ENCODE measurements at regions not wholly inside any gene's neighbourhood (a gene's known extent, or its start where the extent isn't known, plus 50 kb on each side); places are given as distances from the start of the nearest gene placed in this dataset.
"Not testable (repeated sequence)": the region's sequence is repeated elsewhere in the genome, so short reads cannot be mapped to it uniquely, and the experiment has no call there.

DNA sequence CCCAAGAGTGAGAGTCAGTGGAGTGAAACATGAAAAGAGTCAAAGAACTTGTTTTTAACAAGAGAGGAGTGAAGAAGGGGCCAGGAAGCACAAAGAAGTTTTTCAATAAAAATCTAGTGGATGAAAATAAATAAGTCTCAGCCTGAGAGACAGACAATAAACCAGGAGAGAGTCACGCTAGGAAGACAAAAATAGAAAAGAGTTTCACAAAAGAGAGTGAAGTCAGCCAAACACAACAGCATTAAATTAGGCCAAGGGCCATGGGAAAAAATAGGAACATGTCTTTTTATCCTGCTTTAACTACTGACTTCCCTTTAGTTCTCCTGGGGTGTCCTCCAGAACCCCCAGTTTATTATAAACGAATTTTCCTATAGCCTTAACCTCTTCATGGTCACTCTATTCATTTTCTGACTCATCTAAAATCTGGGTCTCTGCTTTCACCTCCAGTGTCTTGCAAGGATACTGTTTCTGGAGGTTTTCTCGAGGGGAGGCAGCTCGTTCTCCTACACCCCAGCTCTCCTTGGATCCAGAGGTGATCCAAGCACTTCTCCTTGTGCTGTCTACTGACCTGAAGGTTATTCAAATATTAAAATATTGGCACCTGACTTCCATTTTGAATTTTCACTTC lies 571.5 kb upstream of the PPP2R3A start:
- no peak for DNase-seq (ENCODE audit: low read depth)

DNA sequence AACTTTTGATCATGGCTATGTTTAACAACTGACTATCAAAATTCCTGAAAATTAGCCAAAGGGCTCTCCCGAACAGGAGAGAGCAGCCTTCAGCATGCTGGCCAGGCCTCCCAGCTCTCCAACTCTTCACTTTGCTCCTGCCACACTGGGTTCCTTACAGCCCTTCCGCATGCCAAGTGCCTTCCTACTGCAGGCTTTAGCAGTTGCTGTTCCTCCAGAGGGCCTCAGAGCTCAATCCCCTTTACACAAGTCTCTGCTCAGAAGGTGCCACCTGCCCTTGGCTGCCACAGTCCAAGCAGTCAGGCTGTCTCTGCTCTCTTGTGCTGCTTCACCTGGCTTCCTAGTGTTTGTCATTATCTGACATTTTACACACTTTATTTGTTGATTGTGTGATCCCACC lies 553.1 kb upstream of the PPP2R3A start:
- DNase-seq (ENCODE audit: low read depth), result no peak

DNA sequence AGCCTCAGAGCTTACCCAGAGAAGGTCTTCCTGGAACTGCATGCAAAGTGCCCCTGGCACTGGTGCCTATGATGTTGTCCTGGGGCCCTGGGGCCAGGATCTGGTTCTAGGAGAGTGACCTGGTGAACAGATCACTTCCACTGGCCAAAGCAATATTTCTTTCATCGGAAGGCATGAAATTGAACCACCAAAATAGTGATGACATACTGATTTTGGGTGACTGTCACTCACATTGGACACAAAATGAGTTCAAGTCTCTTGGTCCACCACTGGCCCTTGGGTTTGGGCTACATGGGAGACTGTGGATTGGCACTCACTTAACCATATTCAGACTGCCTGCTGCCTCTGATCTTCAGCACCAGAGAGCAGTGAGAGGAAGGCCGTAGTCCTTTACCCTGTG lies 549.3 kb upstream of the PPP2R3A start:
- no peak for DNase-seq (ENCODE audit: low read depth)

DNA sequence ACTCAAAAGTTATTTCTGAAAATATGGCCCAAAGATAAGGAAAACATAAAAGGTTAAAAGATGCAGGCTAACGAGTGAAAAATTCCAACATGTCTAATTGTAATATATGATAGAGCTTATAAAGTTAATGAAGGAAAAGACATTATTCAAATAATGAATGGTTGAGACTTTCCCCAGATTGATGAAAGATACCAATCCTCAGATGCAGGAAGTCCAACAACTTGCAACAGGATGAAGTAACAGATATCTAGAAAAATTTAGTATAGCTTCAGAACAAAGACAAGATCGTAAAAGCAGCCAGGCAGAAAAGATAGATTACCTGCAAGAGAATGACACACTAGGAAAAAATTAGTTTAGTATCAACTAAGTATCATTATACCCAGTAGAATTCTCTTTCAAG lies 546.4 kb upstream of the PPP2R3A start:
- no peak for DNase-seq (ENCODE audit: low read depth)

DNA sequence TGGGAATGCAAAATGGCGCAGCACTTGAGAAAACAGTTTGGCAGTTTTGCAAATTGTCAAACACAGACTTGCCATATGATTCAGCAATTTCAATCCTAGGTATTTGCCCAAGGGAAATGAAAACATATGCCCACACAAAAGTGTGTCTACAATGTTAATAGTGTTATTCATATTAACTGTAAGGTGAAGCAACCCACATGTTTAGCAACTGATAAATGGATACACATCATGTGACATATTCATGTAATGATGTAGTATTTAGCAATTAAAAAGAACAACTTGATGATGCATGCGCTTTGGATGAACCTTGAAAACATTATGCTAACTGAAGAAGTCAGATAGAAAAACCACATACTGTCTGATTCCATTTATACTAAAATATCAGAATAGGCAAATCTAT lies 539.0 kb upstream of the PPP2R3A start:
- no peak for DNase-seq (ENCODE audit: low read depth)

DNA sequence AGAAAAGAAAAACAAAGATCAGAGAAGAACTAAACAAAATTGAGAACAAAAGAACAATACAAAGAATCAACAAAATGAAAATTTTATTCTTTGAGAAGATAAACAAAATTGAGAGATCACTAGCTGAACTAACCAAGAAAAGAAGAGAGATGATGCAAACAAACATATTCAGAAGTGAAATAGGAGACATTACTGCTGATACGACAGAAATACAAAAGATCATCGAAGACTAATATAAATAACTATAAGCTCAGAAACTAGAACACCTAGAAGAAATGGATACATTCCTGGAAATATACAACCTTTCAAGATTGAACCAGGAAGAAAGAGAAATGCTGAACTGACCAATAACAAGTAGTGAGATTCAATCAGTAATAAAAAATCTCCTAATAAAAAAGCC lies 533.1 kb upstream of the PPP2R3A start:
- no peak for DNase-seq (ENCODE audit: low read depth)

DNA sequence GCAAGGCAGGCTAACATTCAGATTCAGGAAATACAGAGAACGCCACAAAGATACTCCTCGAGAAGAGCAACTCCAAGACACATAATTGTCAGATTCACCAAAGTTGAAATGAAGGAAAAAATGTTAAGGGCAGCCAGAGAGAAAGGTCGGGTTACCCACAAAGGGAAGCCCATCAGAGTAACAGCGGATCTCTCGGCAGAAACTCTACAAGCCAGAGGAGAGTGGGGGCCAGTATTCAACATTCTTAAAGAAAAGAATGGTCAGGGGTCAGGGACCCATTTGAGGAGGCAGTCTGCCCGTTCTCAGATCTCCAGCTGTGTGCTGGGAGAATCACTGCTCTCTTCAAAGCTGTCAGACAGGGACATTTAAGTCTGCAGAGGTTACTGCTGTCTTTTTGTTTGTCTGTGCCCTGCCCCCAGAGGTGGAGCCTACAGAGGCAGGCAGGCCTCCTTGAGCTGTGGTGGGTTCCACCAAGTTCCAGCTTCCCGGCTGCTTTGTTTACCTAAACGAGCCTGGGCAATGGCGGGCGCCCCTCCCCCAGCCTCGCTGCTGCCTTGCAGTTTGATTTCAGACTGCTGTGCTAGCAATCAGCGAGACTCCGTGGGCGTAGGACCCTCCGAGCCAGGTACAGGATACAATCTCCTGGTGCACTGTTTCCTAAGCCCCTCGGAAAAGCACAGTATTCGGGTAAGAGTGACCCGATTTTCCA lies 526.5 kb upstream of the PPP2R3A start:
- not testable (repeated sequence) for DNase-seq (ENCODE audit: low read depth)

DNA sequence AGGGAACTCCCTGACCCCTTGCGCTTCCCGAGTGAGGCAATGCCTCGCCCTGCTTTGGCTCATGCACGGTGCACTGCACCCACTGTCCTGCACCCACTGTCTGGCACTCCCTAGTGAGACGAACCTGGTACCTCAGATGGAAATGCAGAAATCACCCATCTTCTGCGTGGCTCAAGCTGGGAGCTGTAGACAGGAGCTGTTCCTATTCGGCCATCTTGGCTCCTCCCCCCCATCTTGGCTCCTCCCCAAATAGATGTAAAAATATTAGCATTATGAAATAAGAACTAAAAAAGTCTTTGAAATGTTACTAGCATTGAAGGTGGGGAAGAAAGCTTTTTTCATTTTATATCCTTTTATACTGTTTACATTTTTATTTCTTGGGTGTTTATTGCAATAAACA lies 525.9 kb upstream of the PPP2R3A start:
- DNase-seq (ENCODE audit: low read depth), result not testable (repeated sequence)

DNA sequence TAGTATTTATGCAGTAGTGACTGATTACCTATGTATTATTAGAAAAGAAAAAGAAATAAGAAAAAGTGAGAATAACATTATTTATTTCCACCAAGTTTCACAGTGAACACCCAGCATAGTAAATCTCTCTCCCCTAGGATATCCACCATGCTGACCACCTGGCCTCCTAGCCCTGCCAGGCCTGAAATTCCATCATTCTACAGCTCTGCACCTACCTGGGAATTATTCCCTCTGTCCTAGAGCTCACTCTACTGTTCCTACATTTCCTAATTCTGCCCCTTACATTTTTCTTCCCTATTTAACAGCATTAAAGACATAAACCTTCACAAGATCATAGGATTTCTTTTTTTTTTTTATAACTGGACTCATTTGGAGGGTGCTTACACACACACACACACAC lies 525.3 kb upstream of the PPP2R3A start:
- DNase-seq (ENCODE audit: low read depth), result no peak

DNA sequence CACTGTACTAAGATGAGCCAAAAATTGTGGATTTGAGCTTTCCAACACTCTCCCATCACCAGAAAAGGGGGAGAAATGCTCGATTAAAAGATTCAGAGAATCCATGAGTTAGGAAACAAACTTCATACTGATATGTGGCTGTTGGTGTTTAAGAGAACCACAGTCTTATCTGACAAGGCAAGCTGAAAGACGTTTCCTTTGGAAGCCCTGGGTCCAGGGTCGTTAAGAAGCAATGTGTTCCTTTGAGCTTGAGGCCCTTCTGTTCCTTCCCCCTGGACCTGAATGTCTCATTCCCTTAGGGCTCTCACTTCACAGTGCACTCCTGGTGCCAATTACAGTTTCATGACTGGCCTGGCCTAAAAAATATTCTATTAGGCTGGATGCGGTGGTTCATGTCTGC lies 524.8 kb upstream of the PPP2R3A start:
- no peak for DNase-seq (ENCODE audit: low read depth)

DNA sequence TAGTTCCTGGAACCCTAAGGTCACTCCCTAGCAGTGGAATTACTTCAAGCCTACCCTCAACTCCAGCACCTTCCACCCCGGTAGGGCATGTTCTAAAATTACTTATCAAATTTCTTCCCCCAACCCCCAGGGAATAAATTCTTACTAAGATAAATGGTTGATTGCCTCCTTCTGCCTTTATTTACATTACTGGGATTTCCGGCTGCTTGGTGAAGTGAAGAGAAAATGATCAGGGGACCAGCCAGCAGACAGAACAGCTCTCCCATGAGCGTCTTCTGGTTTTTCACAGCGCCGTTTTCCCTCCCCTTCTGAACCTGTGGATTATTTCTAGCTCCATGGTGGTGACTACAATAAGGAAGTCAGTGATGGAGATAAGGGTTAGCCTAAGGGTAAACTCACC lies 521.5 kb upstream of the PPP2R3A start:
- DNase-seq (ENCODE audit: low read depth), result no peak

DNA sequence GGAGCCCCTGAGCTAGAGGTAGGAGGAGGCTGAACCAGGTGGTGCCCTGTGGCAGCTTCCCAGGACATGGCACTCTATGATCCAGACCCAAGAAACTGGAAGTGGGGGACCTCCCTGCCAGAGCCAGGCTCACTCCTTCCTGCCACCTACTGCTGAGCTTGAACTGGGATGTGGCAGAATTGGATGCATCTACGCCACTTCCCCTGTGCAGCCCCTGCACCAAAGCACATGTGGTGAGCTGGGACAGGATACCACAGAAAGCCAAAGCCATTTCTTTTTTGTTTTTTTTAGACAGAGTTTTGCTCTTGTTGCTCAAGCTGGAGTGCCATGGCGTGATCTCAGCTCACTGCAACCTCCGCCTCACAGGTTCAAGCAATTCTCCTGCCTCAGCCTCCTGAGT lies 518.0 kb upstream of the PPP2R3A start:
- no peak for DNase-seq (ENCODE audit: low read depth)

DNA sequence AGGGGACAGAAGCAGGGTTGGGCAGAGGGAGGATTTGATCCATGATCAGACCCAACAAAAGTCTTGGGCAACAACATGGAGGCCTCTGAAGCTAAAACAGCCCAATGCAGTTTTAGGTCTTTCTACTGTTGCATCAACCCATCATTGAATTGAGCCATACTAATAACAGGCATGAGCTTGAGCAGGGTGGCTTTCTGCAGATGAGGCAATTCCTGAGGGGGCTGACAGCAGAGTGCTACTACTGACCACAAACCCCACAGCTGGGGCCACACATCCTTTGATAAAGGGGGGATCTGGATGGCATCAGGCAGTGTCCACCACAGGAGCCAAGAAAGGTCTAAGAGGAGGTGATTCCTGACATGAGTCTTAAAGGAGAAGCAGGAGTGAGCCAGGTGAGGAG lies 517.0 kb upstream of the PPP2R3A start:
- no peak for DNase-seq (ENCODE audit: low read depth)

DNA sequence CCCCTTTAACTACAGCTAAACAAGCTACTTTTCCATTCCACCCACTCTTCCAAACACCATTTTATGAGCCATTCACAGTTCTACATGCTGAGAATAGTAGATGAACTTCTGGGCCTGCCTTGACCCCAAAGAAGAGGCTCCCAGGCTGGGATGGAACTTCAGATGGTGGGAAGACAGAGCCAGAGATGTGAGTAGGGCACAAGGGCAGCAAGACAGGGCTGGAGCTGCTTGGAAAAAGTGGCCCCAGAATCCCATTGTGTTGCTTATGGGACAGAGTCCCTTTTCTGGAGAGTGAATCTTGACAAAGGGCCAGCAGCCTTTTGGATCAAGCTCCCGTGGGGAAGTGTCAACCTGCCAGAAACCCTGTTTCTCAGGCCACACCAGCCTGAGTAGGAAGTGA lies 516.5 kb upstream of the PPP2R3A start:
- no peak for DNase-seq (ENCODE audit: low read depth)

DNA sequence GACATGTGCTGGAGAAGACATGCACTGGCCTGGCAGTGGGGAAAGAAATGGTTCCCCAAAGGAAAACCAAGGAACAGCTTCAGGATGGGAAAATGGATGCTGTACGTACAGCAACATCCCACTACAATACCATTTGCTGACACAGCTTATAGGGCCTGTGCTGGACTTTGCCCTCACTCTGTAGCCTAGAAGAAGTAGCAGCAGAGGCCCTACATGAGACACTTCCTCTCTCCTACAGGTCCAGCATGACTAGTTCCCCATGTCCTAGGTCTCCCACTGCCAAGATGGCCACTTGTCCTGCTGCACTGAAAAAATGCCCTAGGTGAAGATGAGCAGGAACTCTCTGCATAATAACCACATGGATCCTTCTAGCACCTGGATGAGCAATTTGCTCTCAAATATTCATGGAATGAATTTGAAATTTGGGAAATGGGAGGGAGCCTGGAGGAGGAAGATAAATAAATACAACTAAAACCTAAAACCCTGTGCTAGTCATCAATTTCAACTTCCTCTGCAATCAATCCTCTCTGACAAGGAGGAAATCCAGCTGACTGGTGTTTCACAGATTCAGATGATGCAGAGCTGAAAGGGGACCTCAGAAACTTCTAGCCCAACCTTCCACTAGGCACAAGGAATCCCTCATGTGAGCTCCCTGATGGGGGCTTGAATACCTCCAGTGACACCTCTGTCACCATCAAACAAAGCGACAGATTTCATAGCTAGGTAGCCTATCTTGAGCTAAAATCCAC lies 514.3 kb upstream of the PPP2R3A start:
- no peak for DNase-seq (ENCODE audit: low read depth)

DNA sequence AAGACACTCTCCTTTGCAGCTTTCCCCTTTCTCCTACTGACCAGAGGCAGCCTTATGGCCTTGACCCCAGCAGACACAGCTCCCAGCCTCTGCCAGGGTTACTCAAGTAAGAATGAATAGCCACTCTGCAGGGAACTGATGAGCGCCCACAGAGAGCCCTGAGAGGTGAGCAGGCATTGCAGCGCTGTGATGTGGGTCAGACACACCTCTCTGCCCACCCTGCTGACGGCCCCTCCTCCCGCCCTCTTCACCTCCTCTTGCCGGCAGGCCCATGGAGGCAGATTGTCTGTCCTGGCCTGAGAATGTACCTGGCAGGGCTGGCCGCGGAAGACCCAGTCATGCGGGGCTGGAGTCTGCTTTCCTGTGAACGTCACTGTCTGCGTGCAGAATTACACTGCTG lies 512.6 kb upstream of the PPP2R3A start:
- no peak for DNase-seq (ENCODE audit: low read depth)

DNA sequence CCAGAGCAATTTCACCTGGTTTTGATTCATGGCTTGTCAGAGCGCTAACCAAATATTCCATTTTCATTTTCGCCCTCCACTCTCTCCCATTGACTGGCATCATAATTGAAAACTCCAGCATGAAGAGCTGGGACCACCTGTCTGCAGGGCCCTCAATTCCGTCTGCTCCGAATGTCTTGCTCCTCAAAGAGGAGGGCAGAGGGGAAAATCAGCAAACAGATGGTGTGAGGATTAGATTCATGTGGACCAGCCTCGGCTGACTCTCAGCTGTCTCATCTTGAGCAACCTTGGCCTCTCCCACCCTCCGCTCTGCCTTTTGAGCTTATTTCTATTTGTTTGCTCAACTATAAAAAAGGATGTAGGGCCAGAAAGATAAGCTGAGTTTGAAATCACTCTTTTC lies 512.2 kb upstream of the PPP2R3A start:
- no peak for DNase-seq (ENCODE audit: low read depth)

DNA sequence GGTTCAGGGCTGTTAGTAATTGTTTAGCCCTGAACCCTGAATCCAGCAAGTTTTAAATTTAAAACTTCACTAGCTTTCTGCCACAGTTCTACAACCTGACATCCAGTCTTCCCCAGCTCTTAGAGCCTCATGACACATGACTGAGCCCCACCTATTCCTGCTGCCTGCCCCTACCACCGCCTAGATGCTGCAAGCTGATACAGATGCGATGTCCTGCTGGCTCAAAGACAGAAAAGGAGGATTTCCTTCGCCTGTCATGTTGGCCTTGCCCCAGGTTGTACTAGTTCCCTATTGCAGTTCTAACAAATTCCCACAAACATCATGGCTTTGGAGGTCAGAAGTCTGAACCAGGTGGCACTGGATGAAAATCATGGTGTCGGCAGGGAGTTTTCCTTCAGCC lies 510.6 kb upstream of the PPP2R3A start:
- DNase-seq (ENCODE audit: low read depth), result no peak

DNA sequence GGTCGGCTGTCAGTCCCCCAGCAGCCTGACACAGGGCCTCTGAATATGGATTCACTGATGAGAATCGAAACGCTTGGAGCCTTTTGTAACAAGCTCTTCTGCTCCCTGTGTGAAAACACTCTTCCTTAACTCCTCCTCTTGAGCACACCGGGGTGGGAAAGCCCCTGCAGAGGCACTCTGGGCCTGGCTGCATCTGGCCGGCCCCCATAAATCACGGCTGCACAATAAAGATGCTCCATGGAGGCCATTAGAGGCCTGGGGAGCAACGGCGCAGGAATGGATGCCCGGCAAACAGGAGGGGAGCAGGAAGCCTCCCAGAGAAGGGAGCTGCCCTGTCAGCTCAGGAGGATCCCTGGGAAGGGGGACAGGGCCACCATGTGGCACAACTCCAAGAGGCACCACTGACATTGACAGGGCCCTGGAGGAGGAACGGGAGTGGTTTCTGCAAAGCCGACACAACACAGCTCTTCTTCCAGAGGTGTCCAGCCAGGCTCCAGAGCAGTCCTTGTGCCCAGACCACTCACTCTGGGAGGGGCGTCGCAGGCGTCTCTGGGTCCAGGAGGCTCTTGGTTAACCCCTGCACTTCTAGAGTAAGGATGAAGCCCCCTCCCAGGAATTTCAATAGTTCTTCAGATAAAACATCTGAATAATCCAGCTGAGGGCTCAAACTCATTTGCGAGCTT lies 509.3 kb upstream of the PPP2R3A start:
- DNase-seq (ENCODE audit: low read depth), result no peak

DNA sequence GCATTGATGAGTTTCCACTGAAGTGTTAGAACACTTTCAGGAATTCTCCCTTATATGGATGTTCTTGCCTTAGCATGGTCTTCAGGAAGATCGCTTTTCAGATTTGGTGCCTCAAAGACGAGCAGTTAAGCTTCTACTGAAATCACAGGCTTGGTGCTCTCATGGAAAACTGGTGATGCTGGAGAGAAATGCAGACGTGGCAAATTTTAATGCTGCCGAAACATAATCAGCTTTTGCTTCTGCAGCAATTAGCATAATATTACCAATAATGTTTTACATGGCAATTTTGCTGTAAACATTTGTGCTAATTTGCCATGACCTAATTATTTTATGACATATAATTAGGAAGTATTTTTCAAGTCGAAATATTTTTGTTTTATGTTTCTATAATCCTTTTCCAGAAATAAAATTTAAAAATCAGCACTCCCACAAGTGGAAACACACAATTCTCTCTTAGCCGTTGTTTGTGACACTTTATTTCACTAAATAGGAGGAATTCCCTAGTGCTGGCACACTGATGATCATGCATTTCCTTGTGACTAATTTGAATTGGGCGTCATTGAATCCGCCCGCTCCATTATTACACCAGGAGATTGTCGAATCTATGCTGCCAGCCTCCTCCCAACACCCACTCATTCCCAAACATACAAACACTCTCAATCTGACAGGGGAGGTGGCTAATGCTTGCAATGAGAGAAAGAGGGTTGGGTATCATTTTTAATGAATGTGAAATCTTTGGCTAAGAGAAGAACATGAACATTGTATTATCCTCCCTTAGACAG lies 506.8 kb upstream of the PPP2R3A start:
- no peak for DNase-seq (ENCODE audit: low read depth)

DNA sequence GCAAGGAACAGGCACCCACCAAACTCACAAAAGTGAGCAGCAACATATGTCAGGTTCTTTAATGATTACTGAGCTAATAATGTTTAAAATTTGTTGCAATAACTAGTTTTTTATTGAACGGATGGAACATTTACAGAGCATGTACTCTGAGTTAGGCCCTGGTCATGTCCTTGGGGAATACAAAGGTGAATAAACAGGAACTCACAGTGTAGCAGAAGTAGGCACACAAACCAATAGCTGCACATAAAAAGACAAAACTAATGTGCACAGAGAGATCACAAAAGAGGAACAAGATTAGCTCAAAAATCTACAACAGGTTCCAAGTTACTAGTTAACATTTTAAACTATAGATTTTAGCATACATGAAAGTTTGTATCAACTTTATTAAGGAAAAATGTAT lies 505.3 kb upstream of the PPP2R3A start:
- DNase-seq (ENCODE audit: low read depth), result no peak

DNA sequence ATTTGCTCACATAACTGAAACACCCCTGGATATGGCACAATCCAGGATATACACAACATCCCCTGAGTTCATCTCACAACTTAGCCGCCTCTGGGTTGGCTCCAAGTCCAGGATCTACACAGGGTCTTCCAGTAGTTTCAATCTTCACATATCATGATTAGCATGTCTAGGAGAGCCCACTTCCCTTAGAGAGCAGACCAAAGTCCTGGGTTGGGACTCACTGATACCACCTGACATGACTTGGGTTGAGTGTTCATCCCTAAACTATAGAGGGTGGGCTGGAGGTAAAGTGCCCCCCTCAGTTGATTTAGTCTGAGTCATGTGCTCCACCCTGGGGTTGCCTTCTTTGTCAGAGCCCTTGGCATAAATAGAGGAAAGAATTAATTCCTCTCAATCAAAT lies 493.6 kb upstream of the PPP2R3A start:
- DNase-seq (ENCODE audit: low read depth), result no peak
